H1 (cell line): ENCODE measurements at regions not wholly inside any gene's neighbourhood (a gene's known extent, or its start where the extent isn't known, plus 50 kb on each side); places are given as distances from the start of the nearest gene placed in this dataset.

Experiments used
- CTCF ChIA-PET: fragments of 300-600 bp; sonication (Branson Sonifier 250); formaldehyde crosslinking; loops from one replicate; lab custom pipeline; 2021; ENCODE audit not compliant: partially characterized antibody; lab: Charles Lee
- POLR2A ChIA-PET: fragments of 300-600 bp; sonication (Branson Sonifier 250); formaldehyde crosslinking; loops from one replicate; lab custom pipeline; 2021; ENCODE audit warnings: inconsistent platforms; ENCODE audit not compliant: partially characterized antibody; lab: Charles Lee
- DNase-seq, 2 experiments: peaks; one replicate each; pipeline versions ENCODE4 v3.0.0 to v3.0.0-alpha.2; 2010 to 2022; ENCODE audit warnings: low spot score in 2 of 2, low read depth in 1 of 2, mixed read lengths in 1 of 2
- FAIRE-seq: peaks from 2 replicates; lab custom pipeline; 2011; peaks lifted over from hg19 to GRCh38; lab: Jason Lieb, UNC
- H2AFZ ChIP-seq: 2 replicates; pipeline ENCODE4 v1.8.1; 2012; ENCODE audit warnings: low read length, inconsistent platforms
- H2AK5ac ChIP-seq: 2 replicates; pipeline ENCODE4 v1.6.1; 2013; ENCODE audit warnings: low read depth, low read length
- H2BK120ac ChIP-seq: replicated peaks from 2 replicates; pipeline ENCODE3; 2013; ENCODE audit warnings: low read depth, low read length, inconsistent platforms
- H2BK12ac ChIP-seq: 2 replicates; pipeline ENCODE4 v1.6.1; 2013; ENCODE audit warnings: low read depth, low read length
- H2BK15ac ChIP-seq: 2 replicates; pipeline ENCODE4 v1.6.1; 2013; ENCODE audit warnings: low read length
- H2BK20ac ChIP-seq: 2 replicates; pipeline ENCODE4 v1.6.1; 2013; ENCODE audit warnings: low read length
- H2BK5ac ChIP-seq: 2 replicates; pipeline ENCODE4 v1.6.1; 2013; ENCODE audit warnings: low read depth, low read length
- H3K14ac ChIP-seq: 2 replicates; pipeline ENCODE4 v1.6.1; 2013; ENCODE audit warnings: inconsistent platforms; ENCODE audit not compliant: insufficient read length
- H3K18ac ChIP-seq: 2 replicates; pipeline ENCODE4 v1.6.1; 2013; ENCODE audit warnings: low read length; ENCODE audit errors: extremely low read depth
- H3K23ac ChIP-seq: 2 replicates; pipeline ENCODE4 v1.6.1; 2013; ENCODE audit warnings: inconsistent platforms; ENCODE audit not compliant: insufficient read length
- H3K23me2 ChIP-seq: 2 replicates; pipeline ENCODE4 v1.6.1; 2013; ENCODE audit warnings: low read depth, low read length
- H3K27ac ChIP-seq: 2 replicates; pipeline ENCODE4 v1.6.1; 2011; ENCODE audit warnings: low read depth, low read length, inconsistent platforms
- H3K27me3 ChIP-seq, 4 experiments: replicated peaks in 1 of 4; 1 replicate in 1 of 4; 2 replicates in 3 of 4; pipeline versions ENCODE4 v1.6.1 to v1.8.1; 2011 to 2013; ENCODE audit warnings: low read length in 3 of 4, mild to moderate bottlenecking in 3 of 4, inconsistent platforms in 2 of 4, mixed read lengths in 2 of 4, moderate library complexity in 1 of 4; ENCODE audit not compliant: control insufficient read depth in 3 of 4, insufficient read depth in 3 of 4; ENCODE audit errors: extremely low read depth in 1 of 4
- H3K36me3 ChIP-seq, 4 experiments: 2 replicates each; pipeline versions ENCODE4 v1.6.1 to v1.8.1; 2011 to 2013; ENCODE audit warnings: mild to moderate bottlenecking in 4 of 4, low read length in 3 of 4, moderate library complexity in 2 of 4, control low read depth in 1 of 4, inconsistent platforms in 1 of 4; ENCODE audit not compliant: insufficient read depth in 4 of 4, control insufficient read depth in 2 of 4
- H3K4ac ChIP-seq: replicated peaks from 2 replicates; pipeline ENCODE3; 2013; ENCODE audit warnings: low read length, low read depth, mixed read lengths, inconsistent platforms; ENCODE audit not compliant: insufficient read length
- H3K4me1 ChIP-seq, 4 experiments: replicated peaks in 1 of 4; 1 replicate in 1 of 4; 2 replicates in 3 of 4; pipeline versions ENCODE4 v1.6.1 to v1.8.1; 2011 to 2013; ENCODE audit warnings: low read length in 3 of 4, inconsistent platforms in 2 of 4, mixed read lengths in 1 of 4; ENCODE audit not compliant: insufficient read depth in 4 of 4, control insufficient read depth in 3 of 4
- H3K4me2 ChIP-seq, 2 experiments: 2 replicates each; pipeline versions ENCODE4 v1.6.1 to v1.8.1; 2011 to 2013; ENCODE audit warnings: low read depth in 2 of 2, low read length in 2 of 2, control low read depth in 1 of 2, inconsistent platforms in 1 of 2, mild to moderate bottlenecking in 1 of 2; ENCODE audit not compliant: insufficient read depth in 1 of 2
- H3K4me3 ChIP-seq, 4 experiments: fragments of 200-600, 300-600 bp in 1 of 4; sonication (generic), shearing (Covaris generic), sonication (Bioruptor Twin) in 1 of 4; 2 replicates each; pipeline versions ENCODE4 v1.5.1 to v1.8.1; 2011 to 2016; ENCODE audit warnings: low read length in 4 of 4, low read depth in 3 of 4, control low read depth in 2 of 4, inconsistent platforms in 2 of 4, mild to moderate bottlenecking in 2 of 4, mixed read lengths in 1 of 4, moderate library complexity in 1 of 4; ENCODE audit not compliant: insufficient read depth in 2 of 4; ENCODE audit errors: extremely low read depth in 1 of 4
- H3K56ac ChIP-seq: replicated peaks from 2 replicates; pipeline ENCODE3; 2013; ENCODE audit warnings: low read depth, mild to moderate bottlenecking, mixed read lengths, low read length, inconsistent platforms; ENCODE audit not compliant: insufficient read length
- H3K79me1 ChIP-seq: 2 replicates; pipeline ENCODE4 v1.6.1; 2013; ENCODE audit warnings: low read depth, low read length, control low read depth
- H3K79me2 ChIP-seq, 2 experiments: 2 replicates each; pipeline versions ENCODE4 v1.6.1 to v1.8.1; 2012 to 2013; ENCODE audit warnings: low read length in 2 of 2, mild to moderate bottlenecking in 2 of 2, inconsistent platforms in 1 of 2; ENCODE audit not compliant: insufficient read depth in 2 of 2, control insufficient read depth in 1 of 2
- H3K9ac ChIP-seq, 4 experiments: replicated peaks in 1 of 4; 1 replicate in 1 of 4; 2 replicates in 3 of 4; pipeline versions ENCODE4 v1.6.1 to v1.8.1; 2011 to 2013; ENCODE audit warnings: low read depth in 3 of 4, low read length in 3 of 4, control low read depth in 2 of 4, mild to moderate bottlenecking in 2 of 4, moderate library complexity in 2 of 4, inconsistent platforms in 1 of 4; ENCODE audit errors: extremely low read depth in 1 of 4
- H3K9me3 ChIP-seq, 2 experiments: 2 replicates each; pipeline versions ENCODE4 v1.6.1 to v1.8.1; 2012 to 2013; ENCODE audit warnings: mild to moderate bottlenecking in 2 of 2, moderate library complexity in 2 of 2, control low read depth in 1 of 2, inconsistent platforms in 1 of 2, low read depth in 1 of 2, low read length in 1 of 2, mixed read lengths in 1 of 2; ENCODE audit not compliant: insufficient read depth in 2 of 2
- H4K20me1 ChIP-seq, 2 experiments: replicated peaks in 1 of 2; 2 replicates each; pipeline versions ENCODE3 to v1.8.1; 2011 to 2013; ENCODE audit warnings: inconsistent platforms in 2 of 2, low read length in 2 of 2, mild to moderate bottlenecking in 1 of 2; ENCODE audit not compliant: insufficient read depth in 2 of 2, control insufficient read depth in 1 of 2
- H4K5ac ChIP-seq: 2 replicates; pipeline ENCODE4 v1.6.1; 2013; ENCODE audit warnings: low read length, low read depth, mixed read lengths, inconsistent platforms; ENCODE audit not compliant: insufficient read length
- H4K8ac ChIP-seq: 2 replicates; pipeline ENCODE4 v1.8.0; 2013; ENCODE audit warnings: mild to moderate bottlenecking, moderate library complexity, low read length, inconsistent platforms; ENCODE audit not compliant: insufficient read depth; ENCODE audit errors: extremely low read depth
- H4K91ac ChIP-seq: replicated peaks from 2 replicates; pipeline ENCODE3; 2013; ENCODE audit warnings: low read length, mixed read lengths, inconsistent platforms; ENCODE audit not compliant: insufficient read length
- ASH2L ChIP-seq: fragments of 200-600, 300-600 bp; sonication (generic); IDR thresholded peaks from one replicate; pipeline ENCODE4 v1.7.1; 2017; ENCODE audit warnings: low read length
- CHD2 ChIP-seq: IDR thresholded peaks from 2 replicates; pipeline ENCODE4 v1.6.1; 2012; ENCODE audit warnings: low read length, improper control_type of control experiment
- HDAC2 ChIP-seq, 2 experiments: fragments of 300-600 bp in 1 of 2; sonication (generic) in 1 of 2; IDR thresholded peaks; 2 replicates each; pipeline ENCODE4 v1.6.1; 2011 to 2012; ENCODE audit warnings: low read depth in 2 of 2, low read length in 2 of 2, mild to moderate bottlenecking in 2 of 2, moderate library complexity in 2 of 2, borderline replicate concordance in 1 of 2, inconsistent platforms in 1 of 2
- RAD21 ChIP-seq, 2 experiments: IDR thresholded peaks in 1 of 2; conservative IDR thresholded peaks in 1 of 2; 2 replicates each; pipeline ENCODE4 v1.6.1; 2011; ENCODE audit warnings: low read depth in 2 of 2, low read length in 2 of 2, improper control_type of control experiment in 1 of 2, inconsistent platforms in 1 of 2, mild to moderate bottlenecking in 1 of 2, moderate library complexity in 1 of 2
- WGBS, 2 experiments: shearing (Covaris generic) in 1 of 2; methylation state at CpG; one replicate each; pipeline versions ENCODE4 v1.1.6 to v1.1.7; 2013 to 2015; ENCODE audit warnings: low lambda C conversion rate in 2 of 2, mixed read lengths in 2 of 2, inconsistent platforms in 1 of 2, low coverage in 1 of 2, missing lambda C conversion rate in 1 of 2; ENCODE audit not compliant: insufficient replicate concordance in 2 of 2, insufficient coverage in 1 of 2, insufficient read length in 1 of 2; ENCODE audit errors: extremely low coverage in 1 of 2, missing lambda C conversion rate in 1 of 2; 5-methylcytosine and 5-hydroxymethylcytosine counted together

DNA sequence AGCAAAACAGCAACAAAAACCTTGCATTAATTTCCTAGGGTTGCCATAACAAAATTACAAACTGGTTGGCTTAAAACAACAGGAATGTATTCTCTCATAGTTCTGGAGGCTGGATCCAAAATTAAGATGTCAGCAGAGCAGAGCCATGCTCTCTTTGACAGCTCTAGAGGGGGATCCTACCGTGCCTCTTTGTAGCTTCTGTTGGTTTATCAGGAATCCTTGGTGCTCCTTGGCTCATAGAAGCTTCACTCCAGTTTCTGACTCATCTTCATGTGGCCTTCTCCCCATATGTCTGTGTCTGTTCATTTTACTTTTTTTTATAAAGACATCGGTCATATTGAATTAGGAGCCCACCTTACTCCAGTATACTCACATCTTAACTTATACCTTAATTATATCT lies 90.5 kb upstream of the POU2AF2 start:
- TF ChIP-seq RAD21 (IDR thresholded peaks at IDR 0.05 in 1 of 2, conservative IDR thresholded peaks at IDR 0.05 in 1 of 2; ENCODE audit: low read depth in 2 of 2, low read length in 2 of 2), result no peak
- TF ChIP-seq CHD2, result no peak
- no peak for TF ChIP-seq HDAC2 (IDR thresholded peaks at IDR 0.05; ENCODE audit: borderline replicate concordance in 1 of 2, low read depth in 2 of 2, low read length in 2 of 2)
- TF ChIP-seq ASH2L, result no peak
- Histone ChIP-seq H4K20me1 (no peaks in the 10 kb centered on the region), H3K4me3 (no peak overlapping the region), H3K4ac (no peak overlapping the region), H3K36me3 (no peaks in the 10 kb centered on the region), H2AK5ac (no peak overlapping the region), H2AFZ (no peak overlapping the region), H2BK20ac (no peak overlapping the region), H3K27me3 (no peaks in the 10 kb centered on the region), H2BK15ac (no peak overlapping the region), H3K14ac (no peak overlapping the region), H3K4me1 (no peaks in the 10 kb centered on the region), H3K9ac (no peak overlapping the region), H3K18ac (no peak overlapping the region), H2BK120ac (no peak overlapping the region), H3K9me3 (no peaks in the 10 kb centered on the region), H3K23me2 (no peaks in the 10 kb centered on the region), H4K8ac (no peak overlapping the region), H3K56ac (no peak overlapping the region), H3K27ac (no peak overlapping the region), H3K79me2 (no peaks in the 10 kb centered on the region), H3K23ac (no peak overlapping the region), H3K79me1 (no peaks in the 10 kb centered on the region), H4K5ac (no peak overlapping the region), H4K91ac (no peak overlapping the region), H2BK12ac (no peak overlapping the region), H2BK5ac (no peak overlapping the region), H3K4me2 (no peak overlapping the region)
- WGBS, 2 experiments, result 95% methylated on average over 2 of the region's 2 CpGs; no CpG with 5 or more reads in 1 of the 2 experiments
- ChIA-PET POLR2A (no interaction called here), CTCF (no interaction called here)
- FAIRE-seq, result no peak
- DNase-seq, result no peak
